GM06990 (cell line): ENCODE measurements at regions not wholly inside any gene's neighbourhood (a gene's known extent, or its start where the extent isn't known, plus 50 kb on each side); places are given as distances from the start of the nearest gene placed in this dataset.
"Not testable (repeated sequence)": the region's sequence is repeated elsewhere in the genome, so short reads cannot be mapped to it uniquely, and the experiment has no call there.

Experiments used
- DNase-seq: peaks from one replicate; pipeline ENCODE4 v3.0.0-alpha.2; 2011; ENCODE audit not compliant: insufficient read length; ENCODE audit errors: extremely low read depth
- H3K27me3 ChIP-seq: replicated peaks from 2 replicates; pipeline ENCODE4 v1.6.0; 2011; ENCODE audit warnings: low read length; ENCODE audit not compliant: control insufficient read depth, insufficient read depth
- H3K36me3 ChIP-seq: 2 replicates; pipeline ENCODE4 v1.5.1; 2011; ENCODE audit warnings: low read length; ENCODE audit not compliant: control insufficient read depth, insufficient read depth
- H3K4me3 ChIP-seq: replicated peaks from 2 replicates; pipeline ENCODE4 v1.5.1; 2011; ENCODE audit warnings: low read depth, mild to moderate bottlenecking, control low read depth, low read length
- TF ChIP-seq, protein P1 (sequence below): IDR thresholded peaks from 2 replicates; pipeline ENCODE4 v1.5.1; 2011; ENCODE audit warnings: low read length, control low read depth, mild to moderate bottlenecking, inconsistent platforms; ENCODE audit not compliant: insufficient read depth, poor library complexity, severe bottlenecking

DNA sequence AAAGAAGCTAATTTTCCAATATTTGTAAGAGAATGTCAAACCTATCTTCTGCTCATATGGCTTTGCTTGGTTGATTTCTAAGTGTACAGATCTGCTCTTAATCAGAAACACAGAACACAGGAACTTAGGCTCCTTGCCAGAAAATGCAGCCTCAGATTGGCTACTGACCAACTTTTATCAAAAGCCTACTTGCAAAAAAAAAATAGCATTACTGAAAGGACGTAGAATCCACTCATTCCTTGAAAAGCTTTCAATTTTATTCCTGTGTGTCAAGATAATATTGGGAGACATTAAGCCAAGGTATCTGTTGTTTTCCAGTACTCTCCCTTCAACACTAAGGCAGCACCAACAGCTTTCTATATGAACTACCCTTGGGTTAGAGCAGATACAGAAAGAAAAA is 127.6 kb upstream of the INTU start:
- no peak for DNase-seq
- Histone ChIP-seq H3K27me3 (no peaks in the 10 kb centered on the region), H3K36me3 (no peaks in the 10 kb centered on the region), H3K4me3 (no peak overlapping the region)
- TF ChIP-seq, protein P1, sequence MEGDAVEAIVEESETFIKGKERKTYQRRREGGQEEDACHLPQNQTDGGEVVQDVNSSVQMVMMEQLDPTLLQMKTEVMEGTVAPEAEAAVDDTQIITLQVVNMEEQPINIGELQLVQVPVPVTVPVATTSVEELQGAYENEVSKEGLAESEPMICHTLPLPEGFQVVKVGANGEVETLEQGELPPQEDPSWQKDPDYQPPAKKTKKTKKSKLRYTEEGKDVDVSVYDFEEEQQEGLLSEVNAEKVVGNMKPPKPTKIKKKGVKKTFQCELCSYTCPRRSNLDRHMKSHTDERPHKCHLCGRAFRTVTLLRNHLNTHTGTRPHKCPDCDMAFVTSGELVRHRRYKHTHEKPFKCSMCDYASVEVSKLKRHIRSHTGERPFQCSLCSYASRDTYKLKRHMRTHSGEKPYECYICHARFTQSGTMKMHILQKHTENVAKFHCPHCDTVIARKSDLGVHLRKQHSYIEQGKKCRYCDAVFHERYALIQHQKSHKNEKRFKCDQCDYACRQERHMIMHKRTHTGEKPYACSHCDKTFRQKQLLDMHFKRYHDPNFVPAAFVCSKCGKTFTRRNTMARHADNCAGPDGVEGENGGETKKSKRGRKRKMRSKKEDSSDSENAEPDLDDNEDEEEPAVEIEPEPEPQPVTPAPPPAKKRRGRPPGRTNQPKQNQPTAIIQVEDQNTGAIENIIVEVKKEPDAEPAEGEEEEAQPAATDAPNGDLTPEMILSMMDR = no peak

DNA sequence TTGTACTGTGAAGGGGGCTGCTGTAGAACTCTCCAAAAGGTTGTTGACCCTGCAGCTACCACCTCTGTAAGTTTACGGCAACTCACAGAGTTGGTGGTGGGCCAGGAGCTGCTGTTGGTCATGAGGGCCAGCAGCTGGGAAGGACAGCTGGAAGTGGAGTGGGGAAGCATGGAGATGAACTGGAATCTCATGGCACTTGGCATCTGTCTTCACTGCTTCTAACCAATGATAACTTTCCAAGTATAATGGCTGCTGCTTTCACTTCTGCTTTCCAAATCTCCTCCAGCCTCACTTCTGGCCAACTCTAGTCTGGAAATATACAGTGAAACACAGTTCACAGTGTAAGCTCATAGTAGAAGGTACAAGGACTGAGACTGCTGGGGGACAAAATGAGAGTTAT is 126.5 kb upstream of the INTU start:
- no peak for DNase-seq
- TF ChIP-seq, protein P1 = no peak
- H3K4me3 ChIP-seq = no peak overlapping the region
- no peaks in the 10 kb centered on the region for H3K27me3 ChIP-seq
- H3K36me3 ChIP-seq = no peaks in the 10 kb centered on the region

DNA sequence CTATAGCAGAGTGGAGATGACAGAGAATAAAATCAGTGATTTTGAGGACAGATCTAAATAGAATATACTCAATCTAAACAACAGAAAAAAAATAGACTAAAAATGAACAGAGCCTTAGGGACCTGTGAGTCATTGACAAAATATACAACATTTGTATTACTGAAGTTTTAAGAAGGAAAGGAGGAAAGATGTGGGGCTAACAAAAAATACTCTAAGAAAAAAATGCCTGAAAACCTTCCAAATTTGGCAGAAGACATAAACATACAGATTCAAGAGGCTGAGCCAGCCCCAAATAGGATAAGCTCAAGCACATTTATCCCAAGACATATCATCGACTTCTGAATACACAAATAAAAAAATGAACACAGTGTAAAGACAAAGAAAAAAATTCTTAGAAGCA is 123.6 kb upstream of the INTU start:
- no peak for DNase-seq
- H3K27me3 ChIP-seq = no peaks in the 10 kb centered on the region
- H3K36me3 ChIP-seq = no peaks in the 10 kb centered on the region
- no peak overlapping the region for H3K4me3 ChIP-seq
- TF ChIP-seq, protein P1 = no peak

DNA sequence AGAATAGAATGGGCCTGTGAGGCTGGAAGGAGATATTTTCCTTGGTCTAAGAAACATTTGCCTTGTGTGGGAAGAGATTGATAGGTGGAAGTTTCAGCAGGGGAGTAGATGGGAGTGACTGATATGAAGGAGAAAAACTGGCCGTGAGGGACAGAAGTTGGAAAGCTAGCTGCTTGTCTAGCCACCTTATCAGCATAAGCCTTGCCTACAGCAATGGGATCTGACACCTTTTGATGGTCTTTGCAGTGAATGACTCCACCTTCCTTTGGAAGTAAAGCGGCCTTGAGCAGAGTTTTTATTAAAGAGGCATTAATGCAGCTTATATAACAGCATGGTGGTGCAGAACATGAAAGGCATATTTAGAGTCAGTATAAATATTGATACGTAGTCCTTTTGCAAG is 120.1 kb upstream of the INTU start:
- not testable (repeated sequence) for H3K4me3 ChIP-seq, H3K27me3 ChIP-seq, H3K36me3 ChIP-seq, DNase-seq

DNA sequence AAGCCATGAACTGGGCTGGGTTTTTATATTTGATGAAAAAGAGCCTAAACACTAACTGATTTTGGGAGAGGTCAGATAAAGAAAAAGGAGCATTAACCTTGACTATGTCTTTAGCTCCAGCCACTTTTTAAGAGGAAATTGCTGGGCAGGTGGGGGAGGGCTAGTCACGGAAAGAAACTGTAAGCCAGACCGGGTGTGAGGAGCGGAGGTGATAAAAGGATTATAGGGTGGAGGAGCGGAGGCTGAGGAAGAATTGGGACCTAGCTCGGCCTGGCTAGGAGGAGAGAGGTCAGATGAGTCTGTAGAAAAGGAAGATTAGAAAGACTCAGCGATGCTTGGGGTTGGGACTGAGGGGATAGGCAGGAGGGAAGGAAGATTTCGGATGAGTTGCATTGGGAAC is 117.5 kb upstream of the INTU start:
- H3K36me3 ChIP-seq, DNase-seq, H3K27me3 ChIP-seq, H3K4me3 ChIP-seq: not testable (repeated sequence)

DNA sequence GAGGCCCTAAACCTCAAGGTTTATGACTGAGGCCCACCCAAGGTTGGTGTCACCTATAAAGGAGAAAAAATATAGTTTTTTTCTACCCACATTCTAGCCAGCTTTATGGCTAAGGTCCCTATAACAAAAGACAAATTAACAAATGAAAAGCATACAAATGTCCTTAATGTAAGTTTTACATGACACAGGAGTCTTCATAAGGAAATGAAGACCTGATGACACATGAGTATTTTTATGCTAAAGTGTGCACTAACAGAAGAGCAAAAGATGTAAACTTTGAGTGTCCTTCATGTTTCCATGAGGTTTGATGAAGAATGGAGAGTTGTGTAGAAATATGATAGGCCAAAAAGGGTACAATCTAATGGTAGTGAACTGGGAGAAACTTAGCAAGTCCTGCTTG is 114.7 kb upstream of the INTU start:
- no peak for DNase-seq
- TF ChIP-seq, protein P1 = no peak
- H3K27me3 ChIP-seq = no peaks in the 10 kb centered on the region; the same call in 1 of the 2 replicates
- H3K36me3 ChIP-seq = no peaks in the 10 kb centered on the region
- H3K4me3 ChIP-seq = no peak overlapping the region

DNA sequence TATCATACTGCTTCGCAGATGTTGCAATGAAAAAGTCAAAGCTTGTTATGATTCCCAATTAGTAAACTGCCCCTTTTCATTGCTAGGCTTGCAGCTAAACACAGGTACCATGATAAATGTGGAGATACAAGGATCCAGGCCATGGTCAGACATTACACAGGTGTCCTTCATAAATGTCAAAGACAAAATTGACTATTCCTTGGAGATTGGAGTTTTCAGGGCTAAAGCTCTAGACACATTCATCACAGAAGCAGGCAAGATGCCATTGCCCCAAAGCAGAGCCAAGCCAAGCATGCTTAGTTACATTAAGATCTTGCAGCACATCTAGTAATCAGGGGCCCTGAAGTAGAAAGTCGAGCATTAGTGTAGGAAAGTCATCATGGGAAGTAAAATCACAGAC is 111.3 kb upstream of the INTU start:
- no peaks in the 10 kb centered on the region; the same call in 1 of the 2 replicates for H3K27me3 ChIP-seq
- TF ChIP-seq, protein P1 = no peak
- DNase-seq = no peak
- H3K4me3 ChIP-seq = no peak overlapping the region
- no peaks in the 10 kb centered on the region for H3K36me3 ChIP-seq
